Gastroesophageal sphincter (tissue), 3 donors: ENCODE measurements at regions not wholly inside any gene's neighbourhood (a gene's known extent, or its start where the extent isn't known, plus 50 kb on each side); places are given as distances from the start of the nearest gene placed in this dataset.
"Not testable (repeated sequence)": the region's sequence is repeated elsewhere in the genome, so short reads cannot be mapped to it uniquely, and the experiment has no call there.

ENCODE experiments used
- CTCF ChIP-seq, 4 experiments: fragments of 200-600 bp in 2 of 4; fragments of 450-650 bp in 2 of 4; sonication (generic) in 1 of 4; IDR thresholded peaks; one replicate each; pipeline ENCODE4 v1.5.1; 2017 to 2019; ENCODE audit warnings: antibody characterized with exemption in 4 of 4, mild to moderate bottlenecking in 2 of 4, moderate library complexity in 2 of 4
- POLR2A ChIP-seq, 2 donors: fragments of 450-650 bp; IDR thresholded peaks; one replicate each; pipeline ENCODE4 v1.6.1; 2017; ENCODE audit warnings: antibody characterized with exemption in 2 of 2, mild to moderate bottlenecking in 2 of 2, moderate library complexity in 1 of 2
- POLR2AphosphoS5 ChIP-seq: sonication (generic); formaldehyde crosslinking; IDR thresholded peaks from one replicate; pipeline ENCODE4 v1.6.1; 2017; ENCODE audit warnings: antibody characterized with exemption

DNA sequence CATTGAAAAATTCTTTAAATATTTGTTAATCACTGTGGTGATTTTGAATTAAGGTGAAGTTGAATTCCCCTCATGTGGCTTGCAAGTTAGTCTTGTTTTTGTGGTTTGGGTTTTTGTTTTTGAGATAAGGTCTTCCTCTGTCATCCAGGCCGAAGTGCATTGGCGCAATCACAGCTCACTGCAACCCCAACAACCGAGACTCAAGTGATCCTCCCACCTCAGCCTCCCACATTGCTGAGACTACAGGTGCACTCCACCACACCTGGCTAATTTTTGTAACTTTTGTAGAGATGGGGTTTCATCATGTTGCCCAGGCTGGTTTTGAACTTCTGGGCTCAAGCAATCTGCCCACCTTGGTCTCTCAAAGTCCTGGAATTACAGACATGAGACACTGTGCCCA lies 1691.1 kb downstream of the SPATA31A7 start:
- not testable (repeated sequence) for TF ChIP-seq CTCF (IDR thresholded peaks at IDR 0.05); POLR2A (IDR thresholded peaks at IDR 0.05); POLR2AphosphoS5
